HepG2 (cell line): ENCODE measurements at regions not wholly inside any gene's neighbourhood (a gene's known extent, or its start where the extent isn't known, plus 50 kb on each side); places are given as distances from the start of the nearest gene placed in this dataset.

Experiments
- ATAC-seq: fragments of 200-7000 bp; cut with Tn5 transposase; 3 replicates; pipeline ENCODE4 v1.9.1; 2020; ENCODE audit warnings: mild to moderate bottlenecking, moderate library complexity
- BruUV-seq: library from RNA; stranded (reverse); fragments of 400-500 nt; replicated peaks from 2 replicates; lab custom pipeline; 2021; lab: Mats Ljungman, UMichigan
- CTCF ChIA-PET: fragments of 300-600 bp; formaldehyde crosslinking; extraction: SDS; loops from one replicate; lab custom pipeline; 2021; ENCODE audit warnings: low total read pairs, inconsistent platforms, low intra/inter-chr PET ratio; lab: Yijun Ruan, JAX
- POLR2A ChIA-PET: fragments of 350-600 bp; sonication (Branson Sonifier 250); formaldehyde crosslinking; loops from one replicate; lab custom pipeline; 2020; ENCODE audit warnings: antibody characterized with exemption, inconsistent platforms; lab: Yijun Ruan, JAX
- DNase-seq: peaks from one replicate; pipeline ENCODE4 v3.0.0-alpha.2; 2015; ENCODE audit warnings: low spot score
- FAIRE-seq: peaks from 3 replicates; lab custom pipeline; 2011; peaks lifted over from hg19 to GRCh38; lab: Jason Lieb, UNC
- H2AFZ ChIP-seq: one replicate; pipeline ENCODE4 v1.6.1; 2011; ENCODE audit warnings: low read length, inconsistent platforms
- H3K27ac ChIP-seq: fragments of 300-600 bp; 3 replicates; pipeline ENCODE4 v1.8.0; 2011; ENCODE audit warnings: mixed run types, mild to moderate bottlenecking, mixed read lengths, low read length, inconsistent platforms; ENCODE audit not compliant: insufficient read depth; ENCODE audit errors: extremely low read length
- H3K27me3 ChIP-seq, 2 experiments: fragments of 200-600 bp in 1 of 2; 2 replicates in 1 of 2; 3 replicates in 1 of 2; pipeline versions ENCODE4 v1.6.0 to v1.8.0; 2011; ENCODE audit warnings: low read length in 2 of 2, mild to moderate bottlenecking in 2 of 2, moderate library complexity in 2 of 2, inconsistent platforms in 1 of 2; ENCODE audit not compliant: insufficient read depth in 2 of 2, control insufficient read depth in 1 of 2
- H3K36me3 ChIP-seq, 2 experiments: fragments of 200-600 bp in 1 of 2; replicated peaks in 1 of 2; 2 replicates in 1 of 2; 3 replicates in 1 of 2; pipeline versions ENCODE4 v1.5.1 to v1.8.0; 2011; ENCODE audit warnings: low read length in 2 of 2, inconsistent platforms in 1 of 2; ENCODE audit not compliant: insufficient read depth in 2 of 2, control insufficient read depth in 1 of 2
- H3K4me1 ChIP-seq: 2 replicates; pipeline ENCODE4 v1.5.1; 2012; ENCODE audit warnings: low read length, inconsistent platforms; ENCODE audit not compliant: insufficient read depth
- H3K4me2 ChIP-seq: 2 replicates; pipeline ENCODE4 v1.6.0; 2011; ENCODE audit warnings: low read depth, low read length, inconsistent platforms
- H3K4me3 ChIP-seq, 3 experiments: fragments of 200-600 bp in 1 of 3; sonication (generic), shearing (Covaris generic) in 1 of 3; replicated peaks in 1 of 3; 2 replicates each; pipeline ENCODE4 v1.5.1; 2011 to 2016; ENCODE audit warnings: low read length in 3 of 3, inconsistent platforms in 2 of 3, low read depth in 2 of 3, mild to moderate bottlenecking in 2 of 3, control low read depth in 1 of 3, mixed read lengths in 1 of 3; ENCODE audit not compliant: insufficient read depth in 1 of 3
- H3K79me2 ChIP-seq: one replicate; pipeline ENCODE4 v1.6.1; 2011; ENCODE audit warnings: low read length, inconsistent platforms; ENCODE audit not compliant: insufficient read depth
- H3K9ac ChIP-seq: 2 replicates; pipeline ENCODE4 v1.6.0; 2011; ENCODE audit warnings: mild to moderate bottlenecking, low read depth, low read length, inconsistent platforms; ENCODE audit not compliant: insufficient read depth
- H3K9me3 ChIP-seq: 2 replicates; pipeline ENCODE4 v1.5.1; 2012; ENCODE audit warnings: mild to moderate bottlenecking, low read length
- H4K20me1 ChIP-seq: 2 replicates; pipeline ENCODE4 v1.6.0; 2011; ENCODE audit warnings: inconsistent platforms, mild to moderate bottlenecking, low read length, moderate library complexity; ENCODE audit not compliant: insufficient read depth
- ATF7 ChIP-seq, 2 experiments: fragments of 450-650 bp in 1 of 2; sonication (generic) in 1 of 2; formaldehyde crosslinking in 1 of 2; IDR thresholded peaks; 2 replicates each; pipeline versions ENCODE4 v1.4.0 to v1.6.1; 2016 to 2020; ENCODE audit warnings: antibody characterized with exemption in 1 of 2, mild to moderate bottlenecking in 1 of 2, missing genetic modification reagents in 1 of 2
- CEBPZ ChIP-seq: IDR thresholded peaks from 2 replicates; pipeline ENCODE4 v1.6.1; 2012; ENCODE audit warnings: low read length, improper control_type of control experiment
- FIP1L1 ChIP-seq: fragments of 200-400 bp; formaldehyde crosslinking; IDR thresholded peaks from 2 replicates; pipeline ENCODE4 v1.6.1; 2018; ENCODE audit warnings: low read depth, mild to moderate bottlenecking, low read length, moderate library complexity, borderline replicate concordance; ENCODE audit not compliant: insufficient read depth
- PAXIP1 ChIP-seq: sonication (generic); formaldehyde crosslinking; conservative IDR thresholded peaks from 2 replicates; pipeline ENCODE4 v1.4.0; 2020; ENCODE audit warnings: mild to moderate bottlenecking, missing genetic modification reagents, moderate library complexity
- YEATS4 ChIP-seq: sonication (generic); formaldehyde crosslinking; IDR thresholded peaks from 2 replicates; pipeline ENCODE4 v1.4.0; 2020; ENCODE audit warnings: missing genetic modification reagents, borderline replicate concordance
- ZBED4 ChIP-seq: sonication (generic); formaldehyde crosslinking; IDR thresholded peaks from 2 replicates; pipeline ENCODE4 v1.4.0; 2020; ENCODE audit warnings: missing genetic modification reagents, borderline replicate concordance
- ZBTB33 ChIP-seq: sonication (generic); formaldehyde crosslinking; IDR thresholded peaks from 2 replicates; pipeline ENCODE4 v1.4.0; 2020; ENCODE audit warnings: missing genetic modification reagents
- ZKSCAN5 ChIP-seq: sonication (generic); formaldehyde crosslinking; IDR thresholded peaks from 2 replicates; pipeline ENCODE4 v1.5.1; 2020; ENCODE audit warnings: mild to moderate bottlenecking, missing genetic modification reagents
- WGBS: methylation state at CpG from one replicate; pipeline ENCODE4 v1.1.6; 2017; ENCODE audit warnings: low lambda C conversion rate; 5-methylcytosine and 5-hydroxymethylcytosine counted together
- in situ Hi-C: cut with HindIII; loops from 2 replicates; pipeline ENCODE4 v1.10.0; 2017; ENCODE audit warnings: low pct_unique_long_range_greater_than_20kb; ENCODE audit not compliant: extremely low pct_ligation_motif_present
- intact Hi-C: fragments of 100-400 bp; cut with micrococcal nuclease; formaldehyde crosslinking; loops from one replicate; pipeline ENCODE4 v1.10.0; 2022; ENCODE audit not compliant: unreplicated experiment

GRCh38 chr2:210798180-210798579, 241.8 kb downstream of the CPS1 start:
- TF ChIP-seq FIP1L1 (no peak), ZBED4 (CRISPR knock-in tag) (no peak), ATF7 (IDR thresholded peaks at IDR 0.05) (0 out of 2 replicates have a peak, but pooled peaks have one; percentile 6), ATF7 (CRISPR knock-in tag; IDR thresholded peaks at IDR 0.05) (no peak), CEBPZ (no peak), ZKSCAN5 (CRISPR knock-in tag) (no peak), ZBTB33 (CRISPR knock-in tag) (no peak), PAXIP1 (CRISPR knock-in tag) (no peak), YEATS4 (CRISPR knock-in tag) (no peak)
- ATAC-seq (no peak), FAIRE-seq (no peak), DNase-seq (no peak)
- WGBS: 0% methylated on average over 1 of the region's 1 CpG
- ChIA-PET CTCF (no interaction called here), POLR2A (no interaction called here)
- Histone ChIP-seq H3K4me1 (no peaks in the 10 kb centered on the region), H3K79me2 (no peaks in the 10 kb centered on the region), H3K27me3 (no peaks in the 10 kb centered on the region), H3K4me3 (no peak overlapping the region), H3K9ac (no peak overlapping the region), H3K4me2 (no peak overlapping the region), H3K27ac (no peak overlapping the region), H2AFZ (no peak overlapping the region), H3K36me3 (no peaks in the 10 kb centered on the region), H3K9me3 (no peaks in the 10 kb centered on the region), H4K20me1 (no peaks in the 10 kb centered on the region)
- BruUV-seq: no TSS peak
- intact Hi-C loops: no loop called here
- in situ Hi-C loops: no loop called here
